ENCODE measurements at regions not wholly inside any gene's neighbourhood (a gene's known extent, or its start where the extent isn't known, plus 50 kb on each side); places are given as distances from the start of the nearest gene placed in this dataset.

DNA sequence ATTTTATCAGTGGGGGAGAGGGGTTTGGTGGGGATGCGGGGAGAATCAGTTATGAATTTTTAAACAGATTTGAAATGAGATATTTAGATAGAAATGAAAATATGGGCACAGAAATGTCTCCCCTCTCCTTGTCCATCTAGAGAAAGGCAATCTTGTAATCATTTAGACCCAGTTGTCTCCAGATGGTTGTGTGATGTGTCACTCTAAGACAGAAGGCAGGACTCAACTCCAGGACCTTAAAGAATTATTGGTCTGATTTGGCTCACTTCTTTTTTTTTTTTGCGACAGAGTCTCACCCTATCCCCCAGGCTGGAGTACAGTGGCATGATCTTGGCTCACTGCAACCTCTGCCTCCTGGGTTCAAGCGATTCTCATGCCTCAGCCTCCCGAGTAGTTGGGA is 77.2 kb downstream of the EOMES start:
- TF ChIP-seq POLR2AphosphoS5 (IDR thresholded peaks at IDR 0.05) = no peak
- TF ChIP-seq, protein P1, sequence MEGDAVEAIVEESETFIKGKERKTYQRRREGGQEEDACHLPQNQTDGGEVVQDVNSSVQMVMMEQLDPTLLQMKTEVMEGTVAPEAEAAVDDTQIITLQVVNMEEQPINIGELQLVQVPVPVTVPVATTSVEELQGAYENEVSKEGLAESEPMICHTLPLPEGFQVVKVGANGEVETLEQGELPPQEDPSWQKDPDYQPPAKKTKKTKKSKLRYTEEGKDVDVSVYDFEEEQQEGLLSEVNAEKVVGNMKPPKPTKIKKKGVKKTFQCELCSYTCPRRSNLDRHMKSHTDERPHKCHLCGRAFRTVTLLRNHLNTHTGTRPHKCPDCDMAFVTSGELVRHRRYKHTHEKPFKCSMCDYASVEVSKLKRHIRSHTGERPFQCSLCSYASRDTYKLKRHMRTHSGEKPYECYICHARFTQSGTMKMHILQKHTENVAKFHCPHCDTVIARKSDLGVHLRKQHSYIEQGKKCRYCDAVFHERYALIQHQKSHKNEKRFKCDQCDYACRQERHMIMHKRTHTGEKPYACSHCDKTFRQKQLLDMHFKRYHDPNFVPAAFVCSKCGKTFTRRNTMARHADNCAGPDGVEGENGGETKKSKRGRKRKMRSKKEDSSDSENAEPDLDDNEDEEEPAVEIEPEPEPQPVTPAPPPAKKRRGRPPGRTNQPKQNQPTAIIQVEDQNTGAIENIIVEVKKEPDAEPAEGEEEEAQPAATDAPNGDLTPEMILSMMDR (IDR thresholded peaks at IDR 0.05) = no peak
- TF ChIP-seq POLR2A (IDR thresholded peaks at IDR 0.05) = no peak
